IPS-20b (cell line): ENCODE measurements at regions not wholly inside any gene's neighbourhood (a gene's known extent, or its start where the extent isn't known, plus 50 kb on each side); places are given as distances from the start of the nearest gene placed in this dataset.
"Not testable (repeated sequence)": the region's sequence is repeated elsewhere in the genome, so short reads cannot be mapped to it uniquely, and the experiment has no call there.

Experiments
- H3K27ac ChIP-seq: one replicate; pipeline ENCODE4 v1.5.1; 2013; ENCODE audit warnings: low read length
- H3K27me3 ChIP-seq: 2 replicates; pipeline ENCODE4 v1.6.1; 2013; ENCODE audit warnings: mild to moderate bottlenecking, low read length, inconsistent platforms; ENCODE audit not compliant: insufficient read depth
- H3K36me3 ChIP-seq: 2 replicates; pipeline ENCODE4 v1.6.1; 2013; ENCODE audit warnings: low read depth, mild to moderate bottlenecking, inconsistent platforms, low read length, moderate library complexity; ENCODE audit not compliant: insufficient read depth
- H3K4me1 ChIP-seq: 2 replicates; pipeline ENCODE4 v1.6.1; 2013; ENCODE audit warnings: mild to moderate bottlenecking, control low read depth, inconsistent platforms, low read length, moderate library complexity; ENCODE audit not compliant: insufficient read depth
- H3K4me3 ChIP-seq: 2 replicates; pipeline ENCODE4 v1.5.1; 2013; ENCODE audit warnings: mild to moderate bottlenecking, low read length, inconsistent platforms
- H3K9ac ChIP-seq: 2 replicates; pipeline ENCODE4 v1.6.1; 2013; ENCODE audit warnings: low read depth, mild to moderate bottlenecking, inconsistent platforms, low read length, moderate library complexity
- H3K9me3 ChIP-seq: 2 replicates; pipeline ENCODE4 v1.6.1; 2013; ENCODE audit warnings: mild to moderate bottlenecking, low read depth, low read length, inconsistent platforms; ENCODE audit not compliant: insufficient read depth

DNA sequence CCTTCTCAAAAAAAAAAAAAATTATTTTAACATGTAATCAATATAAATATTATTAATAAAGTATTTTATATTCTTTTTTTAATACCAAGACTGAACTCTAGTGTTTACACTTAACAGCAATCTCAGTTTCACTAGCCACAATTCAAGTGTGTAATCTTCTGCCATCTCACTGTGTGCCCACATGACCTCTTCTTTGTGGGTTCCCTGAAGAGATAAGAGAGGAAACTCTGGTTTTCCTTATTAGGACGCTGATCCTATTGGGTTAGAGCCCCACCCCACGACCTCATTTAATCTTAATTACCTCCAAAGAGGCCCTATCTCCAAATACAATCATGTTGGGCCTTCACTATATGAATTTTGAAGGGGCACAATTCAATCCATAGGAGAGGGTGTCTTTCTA lies 177.6 kb downstream of the STK31 start:
- no peak overlapping the region for H3K9ac ChIP-seq
- no peaks in the 10 kb centered on the region for H3K4me1 ChIP-seq
- H3K27ac ChIP-seq, result no peak overlapping the region
- no peaks in the 10 kb centered on the region for H3K36me3 ChIP-seq
- no peaks in the 10 kb centered on the region for H3K27me3 ChIP-seq
- no peaks in the 10 kb centered on the region for H3K9me3 ChIP-seq
- H3K4me3 ChIP-seq, result no peak overlapping the region

- no peaks in the 10 kb centered on the region for H3K9me3 ChIP-seq
- H3K27me3 ChIP-seq, result no peaks in the 10 kb centered on the region
- no peaks in the 10 kb centered on the region for H3K36me3 ChIP-seq
- no peak overlapping the region for H3K4me3 ChIP-seq
- no peaks in the 10 kb centered on the region for H3K4me1 ChIP-seq
- no peak overlapping the region for H3K9ac ChIP-seq
- H3K27ac ChIP-seq, result no peak overlapping the region
Measured at GRCh38 chr7:23888958-23889357, 178.9 kb downstream of the STK31 start.

- no peaks in the 10 kb centered on the region for H3K4me1 ChIP-seq
- no peak overlapping the region for H3K9ac ChIP-seq
- no peak overlapping the region for H3K27ac ChIP-seq
- H3K9me3 ChIP-seq, result no peaks in the 10 kb centered on the region
- no peaks in the 10 kb centered on the region for H3K36me3 ChIP-seq
- no peak overlapping the region for H3K4me3 ChIP-seq
- H3K27me3 ChIP-seq, result no peaks in the 10 kb centered on the region
Measured at GRCh38 chr7:23889566-23889965, 179.5 kb downstream of the STK31 start.

GRCh38 chr7:23892019-23892418 lies 182.0 kb downstream of the STK31 start:
- H3K36me3 ChIP-seq, result no peaks in the 10 kb centered on the region
- no peaks in the 10 kb centered on the region for H3K4me1 ChIP-seq
- H3K9me3 ChIP-seq, result no peaks in the 10 kb centered on the region
- H3K4me3 ChIP-seq, result no peak overlapping the region
- H3K9ac ChIP-seq, result no peak overlapping the region
- no peak overlapping the region for H3K27ac ChIP-seq
- no peaks in the 10 kb centered on the region for H3K27me3 ChIP-seq

DNA sequence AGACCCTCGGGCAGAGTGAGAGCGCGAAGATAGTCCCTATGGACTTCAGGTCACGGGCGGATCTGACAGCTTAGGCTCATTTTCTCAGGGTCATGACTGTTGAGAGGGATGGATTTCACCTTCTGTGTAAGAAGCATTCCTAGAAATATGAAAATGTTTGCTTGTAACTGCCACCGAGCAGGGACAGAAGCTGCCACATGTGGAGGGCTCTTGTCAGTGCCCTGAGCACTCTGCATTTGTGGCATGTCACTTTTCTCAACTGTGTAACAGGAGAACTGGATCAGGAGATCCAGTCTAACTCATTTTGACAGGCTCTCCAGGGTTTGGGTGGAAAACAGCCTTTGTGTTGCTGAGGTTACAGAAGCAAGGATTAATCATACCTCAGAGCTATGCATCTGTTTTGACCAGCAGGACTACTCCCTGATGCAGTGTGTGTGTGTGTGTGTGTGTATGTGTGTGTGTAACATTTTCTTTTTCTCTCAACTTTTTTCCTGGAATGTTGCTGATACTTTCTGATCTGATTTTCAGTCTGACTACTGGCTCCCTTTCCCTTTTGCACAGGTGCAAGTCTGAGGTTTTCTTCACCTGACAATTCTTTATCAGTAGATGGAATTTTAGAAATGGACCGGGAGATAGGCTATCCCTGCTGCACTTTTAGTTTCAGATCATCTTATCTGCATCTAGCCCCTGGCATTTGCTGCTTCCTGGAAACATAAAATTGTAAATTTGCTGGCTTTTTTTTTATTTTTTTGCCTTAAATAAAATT lies 183.3 kb downstream of the STK31 start:
- Histone ChIP-seq H3K4me3 (no peak overlapping the region), H3K9ac (no peak overlapping the region)

GRCh38 chr7:23893942-23894891 lies 184.2 kb downstream of the STK31 start:
- no peaks in the 10 kb centered on the region for H3K9me3 ChIP-seq
- no peaks in the 10 kb centered on the region for H3K4me1 ChIP-seq
- H3K27me3 ChIP-seq, result no peaks in the 10 kb centered on the region
- no peak overlapping the region for H3K27ac ChIP-seq
- no peaks in the 10 kb centered on the region for H3K36me3 ChIP-seq
- H3K9ac ChIP-seq, result no peak overlapping the region
- H3K4me3 ChIP-seq, result no peak overlapping the region

More for the DNA sequence above, 183.3 kb downstream of the STK31 start:
- no peaks in the 10 kb centered on the region for H3K36me3 ChIP-seq
- no peaks in the 10 kb centered on the region for H3K4me1 ChIP-seq
- no peaks in the 10 kb centered on the region for H3K9me3 ChIP-seq
- no peak overlapping the region for H3K27ac ChIP-seq
- H3K27me3 ChIP-seq, result no peaks in the 10 kb centered on the region

- no peaks in the 10 kb centered on the region for H3K27me3 ChIP-seq
- H3K9ac ChIP-seq, result no peak overlapping the region
- no peaks in the 10 kb centered on the region for H3K36me3 ChIP-seq
- H3K4me3 ChIP-seq, result no peak overlapping the region
- no peaks in the 10 kb centered on the region for H3K4me1 ChIP-seq
- H3K27ac ChIP-seq, result no peak overlapping the region
- H3K9me3 ChIP-seq, result no peaks in the 10 kb centered on the region
Measured at GRCh38 chr7:23894892-23895569, 185.0 kb downstream of the STK31 start.

DNA sequence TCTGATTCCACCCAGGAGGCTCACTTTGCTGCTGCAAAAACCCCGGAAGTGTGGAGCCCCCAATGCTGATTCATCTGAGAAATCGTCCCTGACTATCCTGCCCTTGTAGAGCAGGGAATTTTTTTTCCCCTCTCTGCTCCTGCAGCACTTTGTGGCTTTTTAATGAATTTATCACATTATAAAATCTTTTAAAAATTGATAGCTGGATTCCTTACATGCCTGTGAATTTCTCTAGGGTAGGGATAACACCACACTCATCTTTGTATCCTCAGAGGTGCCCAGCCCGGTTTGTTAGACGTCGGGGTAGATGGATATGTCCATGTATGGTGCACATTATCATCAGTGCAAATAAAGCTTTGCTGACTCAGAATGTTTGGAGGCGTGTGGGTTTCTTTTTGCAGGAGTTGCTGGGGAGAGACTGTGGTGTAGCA lies 185.7 kb downstream of the STK31 start:
- Histone ChIP-seq H3K27me3 (no peaks in the 10 kb centered on the region), H3K4me1 (no peaks in the 10 kb centered on the region), H3K4me3 (no peak overlapping the region)

GRCh38 chr7:23898619-23899018 lies 188.6 kb downstream of the STK31 start:
- Histone ChIP-seq H3K27ac (no peak overlapping the region), H3K27me3 (no peaks in the 10 kb centered on the region), H3K4me3 (no peak overlapping the region), H3K9ac (no peak overlapping the region), H3K9me3 (no peaks in the 10 kb centered on the region), H3K4me1 (no peaks in the 10 kb centered on the region), H3K36me3 (no peaks in the 10 kb centered on the region)

More for the DNA sequence above, 185.7 kb downstream of the STK31 start:
- H3K9me3 ChIP-seq, result no peaks in the 10 kb centered on the region
- no peak overlapping the region for H3K9ac ChIP-seq
- H3K36me3 ChIP-seq, result no peaks in the 10 kb centered on the region
- no peak overlapping the region for H3K27ac ChIP-seq

GRCh38 chr7:23904901-23905300 lies 194.9 kb downstream of the STK31 start:
- not testable (repeated sequence) for H3K9me3 ChIP-seq, H3K27ac ChIP-seq, H3K9ac ChIP-seq, H3K27me3 ChIP-seq, H3K4me3 ChIP-seq, H3K4me1 ChIP-seq, H3K36me3 ChIP-seq

DNA sequence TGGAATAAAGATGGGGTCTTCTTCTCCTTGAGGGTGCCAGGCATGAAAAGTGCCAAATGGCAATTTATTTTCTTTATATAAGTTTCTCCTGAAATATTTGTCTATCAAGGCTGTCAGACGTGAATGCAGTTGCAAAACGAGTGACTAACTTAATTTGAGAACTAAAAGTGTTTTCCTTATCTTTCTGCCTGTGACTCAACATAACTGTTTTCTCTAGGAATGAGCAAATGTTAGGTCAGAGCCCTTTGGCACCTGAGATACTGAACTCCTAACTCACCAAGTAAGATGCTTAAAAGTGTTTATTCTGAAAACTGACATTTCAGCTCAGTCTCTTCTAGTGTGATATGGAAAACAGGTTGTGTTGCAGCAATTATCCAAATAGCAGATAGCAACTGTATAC lies 197.0 kb downstream of the STK31 start:
- no peaks in the 10 kb centered on the region for H3K36me3 ChIP-seq
- H3K27ac ChIP-seq, result no peak overlapping the region
- no peak overlapping the region for H3K4me3 ChIP-seq
- no peaks in the 10 kb centered on the region for H3K27me3 ChIP-seq
- no peaks in the 10 kb centered on the region for H3K9me3 ChIP-seq
- H3K4me1 ChIP-seq, result no peaks in the 10 kb centered on the region
- no peak overlapping the region for H3K9ac ChIP-seq
